Aorta (tissue), 5 donors: ENCODE measurements at regions not wholly inside any gene's neighbourhood (a gene's known extent, or its start where the extent isn't known, plus 50 kb on each side); places are given as distances from the start of the nearest gene placed in this dataset.

Experiments used
- ATAC-seq: fragments of 200-7000 bp; cut with Tn5 transposase; one replicate; pipeline ENCODE4 v1.9.1; 2022; ENCODE audit warnings: moderate library complexity; ENCODE audit not compliant: low FRiP score
- DNase-seq, 2 donors: peaks; one replicate each; pipeline ENCODE4 v3.0.0-alpha.2; 2020
- H3K27ac ChIP-seq, 2 donors: one replicate each; pipeline ENCODE4 v1.5.1; 2013; ENCODE audit warnings: low read length in 2 of 2, mild to moderate bottlenecking in 2 of 2, moderate library complexity in 2 of 2, control low read depth in 1 of 2, inconsistent platforms in 1 of 2, low read depth in 1 of 2
- H3K27me3 ChIP-seq, 2 donors: one replicate each; pipeline ENCODE4 v1.6.1; 2013; ENCODE audit warnings: control low read depth in 1 of 2, low read length in 1 of 2, mild to moderate bottlenecking in 1 of 2, moderate library complexity in 1 of 2; ENCODE audit not compliant: insufficient read depth in 2 of 2, control insufficient read depth in 1 of 2
- H3K36me3 ChIP-seq, 2 donors: one replicate each; pipeline ENCODE4 v1.6.1; 2013; ENCODE audit warnings: control low read depth in 1 of 2, low read length in 1 of 2, mild to moderate bottlenecking in 1 of 2; ENCODE audit not compliant: insufficient read depth in 2 of 2, control insufficient read depth in 1 of 2
- H3K4me1 ChIP-seq, 2 donors: one replicate each; pipeline ENCODE4 v1.6.1; 2013; ENCODE audit warnings: low read length in 2 of 2, control low read depth in 1 of 2, mild to moderate bottlenecking in 1 of 2, moderate library complexity in 1 of 2; ENCODE audit not compliant: insufficient read depth in 2 of 2, control insufficient read depth in 1 of 2
- H3K4me3 ChIP-seq, 2 donors: one replicate each; pipeline ENCODE4 v1.5.1; 2013; ENCODE audit warnings: low read length in 2 of 2, control low read depth in 1 of 2, mild to moderate bottlenecking in 1 of 2
- H3K9me3 ChIP-seq: one replicate; pipeline ENCODE4 v1.6.1; 2013; ENCODE audit warnings: mild to moderate bottlenecking, low read length; ENCODE audit not compliant: control insufficient read depth
- WGBS, 2 donors: extraction: QIAGEN DNeasy Blood & Tissue Kit; methylation state at CpG; one replicate each; pipeline ENCODE4 v1.1.7; 2013; 5-methylcytosine and 5-hydroxymethylcytosine counted together
- intact Hi-C, 2 donors: fragments of 100-400 bp; cut with DNase I; formaldehyde crosslinking; loops; one replicate each; pipeline versions ENCODE4 v1.14.2 to v1.15.0; 2022
- donor health status: healthy with polysubstance abuse.
- donor health status: Bipolar disorder and iron deficiency.
- donor health status: DM: no; HTN: no; CAD: no.
- donor health status: DM: no; HTN: no; CAD: no.
- donor health status: DM: yes; HTN: yes; CAD: no.

DNA sequence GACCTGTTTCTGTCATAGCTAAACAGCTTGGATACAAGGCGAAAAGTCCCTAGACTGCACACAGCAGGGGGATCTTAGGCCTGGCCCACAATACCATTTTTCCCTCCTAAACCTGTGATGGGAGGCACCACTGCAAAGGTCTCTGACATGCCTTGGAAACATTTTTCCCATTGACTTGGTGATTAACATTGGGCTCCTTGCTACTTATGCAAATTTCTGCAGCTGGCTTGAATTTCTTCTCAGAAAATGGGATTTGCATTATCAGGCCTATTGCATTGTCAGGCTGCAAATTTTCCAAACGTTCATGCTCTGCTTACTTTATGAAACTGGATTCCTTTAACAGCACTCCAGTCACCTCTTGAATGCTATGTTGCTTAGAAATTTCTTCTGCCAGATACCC is 136.2 kb upstream of the TSHZ3 start:
- 54 to 59% methylated on average over 2 of the region's 2 CpGs for WGBS, 2 donors
- Histone ChIP-seq H3K27ac (no peak overlapping the region), H3K36me3 (no peaks in the 10 kb centered on the region), H3K4me1 (no peaks in the 10 kb centered on the region), H3K9me3 (peaks cover 4% of the 10 kb centered on the region), H3K4me3 (no peak overlapping the region), H3K27me3 (no peaks in the 10 kb centered on the region)
- ATAC-seq (no peak), DNase-seq (no peak)
- intact Hi-C loops = no loop called here

DNA sequence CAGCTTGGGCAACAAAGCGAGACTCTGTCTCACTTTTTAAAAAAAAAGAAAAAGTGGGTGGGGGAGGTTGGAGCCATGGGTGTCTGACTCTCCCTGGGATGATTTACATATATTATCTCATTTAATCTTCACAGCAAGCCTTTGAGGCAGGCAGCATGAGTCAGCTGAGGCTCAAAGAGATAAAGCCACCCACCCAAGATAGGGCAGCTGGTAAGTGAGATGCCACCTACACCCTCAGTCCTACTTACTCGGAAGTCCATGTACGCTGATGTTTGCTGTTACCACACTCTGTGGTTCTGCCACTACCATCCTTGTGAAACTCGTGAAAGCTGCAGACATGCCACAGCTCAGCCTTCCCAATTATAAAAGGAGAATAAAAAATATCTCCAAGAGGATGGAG is 142.0 kb upstream of the TSHZ3 start:
- intact Hi-C loops = no loop called here
- WGBS, 2 donors = 80 to 87% methylated on average over 4 of the region's 4 CpGs
- no peaks in the 10 kb centered on the region for H3K36me3 ChIP-seq
- no peaks in the 10 kb centered on the region for H3K9me3 ChIP-seq
- H3K27me3 ChIP-seq = no peaks in the 10 kb centered on the region
- no peak for ATAC-seq
- DNase-seq = no peak
- no peaks in the 10 kb centered on the region for H3K4me1 ChIP-seq
- no peak overlapping the region for H3K4me3 ChIP-seq
- H3K27ac ChIP-seq = no peak overlapping the region

DNA sequence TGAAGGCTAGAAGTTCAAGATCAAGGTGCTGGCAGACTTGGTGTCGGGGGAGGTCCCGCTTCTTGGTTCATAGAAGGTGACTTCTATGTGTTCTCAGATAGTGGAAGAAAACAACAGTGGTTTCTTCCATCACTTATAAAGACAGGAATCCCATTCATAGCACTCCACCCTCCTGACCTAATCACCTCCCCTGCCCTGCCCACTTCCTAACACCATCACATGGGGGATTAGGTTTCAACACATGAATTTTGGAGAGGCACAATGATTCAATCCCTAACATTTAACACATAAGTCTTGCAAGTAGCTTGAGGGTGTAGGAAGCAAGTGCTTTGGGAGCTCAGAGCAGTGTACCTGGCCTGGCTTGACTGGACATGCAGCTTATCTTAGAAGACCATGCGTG is 142.8 kb upstream of the TSHZ3 start:
- no peak overlapping the region for H3K4me3 ChIP-seq
- no peak overlapping the region for H3K27ac ChIP-seq
- no peaks in the 10 kb centered on the region for H3K27me3 ChIP-seq
- H3K9me3 ChIP-seq = no peaks in the 10 kb centered on the region
- intact Hi-C loops = no loop called here
- no peak for ATAC-seq
- DNase-seq = no peak
- no peaks in the 10 kb centered on the region for H3K36me3 ChIP-seq
- H3K4me1 ChIP-seq = no peaks in the 10 kb centered on the region
- 60 to 62% methylated on average over 3 of the region's 3 CpGs for WGBS, 2 donors

DNA sequence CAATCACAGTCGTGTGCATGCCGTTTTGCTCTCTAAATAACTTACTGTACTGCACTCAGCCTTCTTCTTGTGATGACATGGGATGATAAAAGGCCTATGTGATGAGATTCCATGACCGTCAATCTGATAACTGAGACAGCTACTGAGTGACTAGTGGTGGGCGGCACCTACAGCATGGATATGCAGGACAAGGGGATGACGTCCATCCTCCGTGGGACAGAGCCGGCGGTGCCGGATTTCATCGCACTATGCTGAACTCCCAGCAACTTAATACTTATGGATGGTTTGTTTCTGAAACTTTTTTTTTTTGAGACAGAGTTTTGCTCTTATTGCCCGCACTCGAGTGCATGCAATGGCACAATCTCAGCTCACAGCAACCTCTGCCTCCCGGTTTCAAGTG is 146.8 kb upstream of the TSHZ3 start:
- DNase-seq (no peak), ATAC-seq (no peak)
- Histone ChIP-seq H3K36me3 (no peaks in the 10 kb centered on the region), H3K4me3 (no peak overlapping the region), H3K27me3 (no peaks in the 10 kb centered on the region), H3K27ac (no peak overlapping the region), H3K4me1 (no peaks in the 10 kb centered on the region), H3K9me3 (no peaks in the 10 kb centered on the region)
- intact Hi-C loops = no loop called here
- WGBS, 2 donors = 53 to 70% methylated on average over 13 of the region's 13 CpGs

DNA sequence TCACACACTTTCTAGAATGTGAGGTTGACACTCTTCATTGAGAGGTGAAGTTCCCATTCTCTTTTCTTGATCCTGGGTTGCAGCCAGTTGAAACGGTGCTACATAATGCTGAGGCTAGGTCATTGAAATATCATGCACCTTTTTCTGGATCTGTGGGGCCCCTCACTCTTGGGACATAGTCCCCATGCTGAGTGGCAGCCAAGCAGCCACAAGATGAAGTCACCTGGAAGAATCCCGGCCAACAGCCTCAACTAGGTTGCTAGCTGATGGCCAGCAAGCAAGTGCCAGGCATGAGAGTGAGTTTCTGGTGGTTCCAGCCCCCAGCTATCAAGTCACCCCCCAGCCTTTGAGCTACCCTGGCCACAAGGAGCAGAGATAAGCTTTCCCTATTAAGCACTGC is 148.5 kb upstream of the TSHZ3 start:
- WGBS, 2 donors = 74 to 79% methylated on average over 2 of the region's 2 CpGs
- Histone ChIP-seq H3K27ac (no peak overlapping the region), H3K36me3 (no peaks in the 10 kb centered on the region), H3K27me3 (no peaks in the 10 kb centered on the region), H3K4me1 (no peaks in the 10 kb centered on the region), H3K4me3 (no peak overlapping the region), H3K9me3 (no peaks in the 10 kb centered on the region)
- intact Hi-C loops = no loop called here
- ATAC-seq = no peak
- no peak for DNase-seq

DNA sequence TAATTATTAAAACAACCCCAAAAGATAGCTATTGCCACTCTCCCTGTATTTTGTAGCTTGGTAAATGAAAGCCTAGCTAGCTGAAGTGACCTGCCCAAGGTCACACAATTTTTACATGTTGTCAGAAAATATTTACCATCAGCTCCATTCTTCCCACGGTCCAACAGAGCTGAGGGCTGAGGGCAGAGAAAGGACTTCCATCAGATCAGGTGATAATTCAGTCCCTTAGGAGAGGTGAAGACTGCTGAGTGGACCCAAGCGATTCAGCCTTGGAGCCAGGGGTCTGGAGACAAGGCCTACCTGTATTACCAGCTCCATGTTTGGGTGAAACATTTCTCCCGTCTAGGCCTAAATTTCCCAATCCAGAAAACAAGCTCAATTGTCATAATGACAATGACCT is 149.5 kb upstream of the TSHZ3 start:
- no peak overlapping the region for H3K4me3 ChIP-seq
- ATAC-seq (no peak), DNase-seq (no peak)
- H3K27ac ChIP-seq = no peak overlapping the region
- WGBS, 2 donors = 95 to 96% methylated on average over 3 of the region's 3 CpGs
- no peaks in the 10 kb centered on the region for H3K4me1 ChIP-seq
- H3K9me3 ChIP-seq = no peaks in the 10 kb centered on the region
- H3K27me3 ChIP-seq = no peaks in the 10 kb centered on the region
- intact Hi-C loops = no loop called here
- H3K36me3 ChIP-seq = no peaks in the 10 kb centered on the region

DNA sequence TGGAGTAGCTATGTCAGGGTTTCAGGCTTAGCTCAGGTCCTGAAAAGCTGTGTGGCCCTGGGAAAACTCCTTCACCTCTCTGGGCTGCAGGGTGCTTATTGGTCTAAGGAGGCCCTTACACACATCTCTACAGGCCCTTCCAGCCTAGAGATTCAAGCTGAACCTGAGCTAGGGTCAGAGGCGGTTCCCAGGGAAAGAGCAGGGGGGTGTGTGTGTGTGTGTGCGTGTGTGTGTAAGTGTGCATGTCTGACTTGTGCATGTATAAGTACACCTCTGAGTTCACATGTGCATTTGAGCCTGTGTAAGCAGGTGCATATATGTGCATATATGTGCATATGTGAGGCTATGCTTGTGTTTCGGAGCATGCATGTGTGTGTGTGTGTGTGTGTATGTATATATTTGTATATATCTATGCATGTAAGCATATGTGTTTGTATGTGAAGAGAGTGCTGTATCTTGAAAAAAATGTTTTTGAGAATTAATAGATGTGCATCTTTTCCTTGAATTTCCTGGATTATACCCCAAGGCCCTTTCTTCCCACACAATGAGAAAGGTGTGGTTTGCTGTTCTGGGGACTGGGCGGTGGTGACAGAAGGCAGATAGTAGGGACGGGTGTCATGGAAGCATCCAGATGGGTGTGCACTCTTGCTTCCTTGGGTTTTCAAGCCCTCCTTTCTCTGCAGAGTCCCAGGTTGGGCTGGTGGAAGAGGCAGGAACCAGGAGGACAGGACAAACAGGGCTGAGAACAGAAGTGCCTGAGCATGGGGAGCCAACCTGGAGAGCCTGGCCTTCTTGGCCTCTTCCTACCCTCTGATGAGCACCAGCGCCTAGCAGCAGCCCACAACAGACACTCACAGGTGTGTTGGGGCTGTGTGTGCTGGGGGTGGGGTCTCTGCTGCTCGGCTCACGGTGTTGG is 150.3 kb upstream of the TSHZ3 start:
- Histone ChIP-seq H3K4me3 (no peak overlapping the region), H3K4me1 (no peaks in the 10 kb centered on the region), H3K27me3 (no peaks in the 10 kb centered on the region), H3K27ac (no peak overlapping the region), H3K9me3 (no peaks in the 10 kb centered on the region), H3K36me3 (no peaks in the 10 kb centered on the region)
- DNase-seq (no peak), ATAC-seq (no peak)
- intact Hi-C loops = no loop called here
- 77 to 81% methylated on average over 8 of the region's 8 CpGs for WGBS, 2 donors

DNA sequence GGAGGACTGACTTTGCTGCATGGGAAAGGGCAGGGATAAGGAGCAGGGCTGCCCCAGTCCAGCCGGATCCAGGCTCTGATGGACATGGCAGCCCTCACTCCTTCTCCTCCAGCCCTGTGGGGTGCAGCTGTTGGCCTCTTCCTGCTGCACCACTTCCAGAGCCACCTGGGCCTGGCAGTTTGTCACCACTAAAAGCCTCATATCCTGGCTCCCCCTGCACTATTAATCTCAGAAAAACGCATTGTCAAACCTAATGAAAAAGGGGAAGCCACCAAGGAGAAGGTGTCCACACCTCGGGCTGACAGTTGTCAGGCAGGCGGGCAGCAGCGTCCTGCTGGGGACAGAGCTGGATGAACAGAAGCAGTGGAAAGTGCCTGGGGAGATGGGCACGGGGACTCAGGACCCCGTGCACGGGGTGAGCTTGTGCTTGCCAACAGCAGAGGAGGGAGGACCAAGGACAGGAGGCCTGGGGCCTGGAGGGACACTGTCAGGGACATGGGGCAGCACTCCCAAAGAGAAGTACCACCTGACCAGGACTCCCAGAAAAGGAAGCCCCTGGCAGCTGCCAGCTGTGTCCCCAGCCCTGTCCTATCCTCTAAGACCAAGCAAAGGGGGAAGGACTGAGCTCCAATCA is 151.1 kb upstream of the TSHZ3 start:
- Histone ChIP-seq H3K9me3 (no peaks in the 10 kb centered on the region), H3K4me1 (no peaks in the 10 kb centered on the region), H3K36me3 (no peaks in the 10 kb centered on the region), H3K4me3 (no peak overlapping the region), H3K27me3 (no peaks in the 10 kb centered on the region), H3K27ac (no peak overlapping the region)
- WGBS, 2 donors = 73 to 86% methylated on average over 8 of the region's 8 CpGs
- DNase-seq (no peak), ATAC-seq (no peak)
- intact Hi-C loops = no loop called here

DNA sequence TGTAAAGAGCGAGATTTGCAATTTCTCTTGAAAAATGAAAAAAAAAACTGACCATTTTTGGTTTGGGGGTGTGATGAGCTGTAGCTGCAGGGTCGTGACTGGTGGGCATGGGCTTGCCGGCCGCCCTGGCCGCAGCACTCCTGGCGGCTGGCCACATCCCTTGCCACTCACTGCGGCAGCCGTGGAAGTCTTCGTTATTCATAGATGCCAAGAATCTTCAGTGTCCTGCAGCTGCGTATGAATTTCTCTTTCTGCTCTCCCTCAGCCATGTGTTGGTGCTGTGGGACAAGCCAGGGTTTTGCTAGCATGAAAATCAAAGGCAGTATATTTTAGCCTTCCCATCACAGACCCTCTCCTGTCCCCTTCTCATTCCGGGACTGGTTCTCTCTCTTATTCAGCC is 151.7 kb upstream of the TSHZ3 start:
- H3K9me3 ChIP-seq = no peaks in the 10 kb centered on the region
- H3K27me3 ChIP-seq = no peaks in the 10 kb centered on the region
- H3K4me1 ChIP-seq = no peaks in the 10 kb centered on the region
- 74 to 83% methylated on average over 11 of the region's 11 CpGs for WGBS, 2 donors
- DNase-seq = peak in 1 of 2 donors; percentile 48
- intact Hi-C loops = no loop called here
- H3K4me3 ChIP-seq = no peak overlapping the region
- no peak for ATAC-seq
- no peaks in the 10 kb centered on the region for H3K36me3 ChIP-seq
- H3K27ac ChIP-seq = no peak overlapping the region
